ENCODE measurements at regions not wholly inside any gene's neighbourhood (a gene's known extent, or its start where the extent isn't known, plus 50 kb on each side); places are given as distances from the start of the nearest gene placed in this dataset.
"Not testable (repeated sequence)": the region's sequence is repeated elsewhere in the genome, so short reads cannot be mapped to it uniquely, and the experiment has no call there.

DNA sequence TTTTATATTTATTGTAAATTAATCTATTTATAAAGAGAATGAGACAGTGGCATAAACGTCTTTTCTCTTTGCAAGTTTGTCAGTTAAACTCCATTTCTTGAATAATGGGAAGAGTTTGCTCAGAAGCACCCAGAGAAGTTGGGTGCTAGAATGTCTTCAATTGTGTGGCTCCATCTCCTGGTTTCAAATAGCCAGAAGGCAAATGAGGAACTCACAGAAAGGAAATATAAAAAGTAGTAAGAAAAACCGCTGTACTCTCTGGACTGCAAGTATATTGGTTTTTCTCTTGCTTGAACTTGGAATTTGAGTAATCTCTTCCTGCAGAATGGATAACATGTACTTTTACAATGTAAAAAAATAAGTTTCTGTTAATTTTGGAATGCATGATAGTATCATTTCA, 217.5 kb downstream of the DPY19L2 start:
- Histone ChIP-seq H3K9me3 (no peaks in the 10 kb centered on the region), H3K36me3 (replicated peaks in 1 of 2; ENCODE audit: insufficient read depth in 1 of 2, low read depth in 2 of 2) (no peaks in the 10 kb centered on the region), H3K27ac (no peak overlapping the region), H3K4me1 (no peaks in the 10 kb centered on the region), H3K4me3 (no peak overlapping the region), H3K27me3 (no peaks in the 10 kb centered on the region)
- ATAC-seq, result no peak
- WGBS, 2 donors, result 52 to 68% methylated on average over 2 of the region's 2 CpGs
- intact Hi-C loops (cut with DNase I), result no loop called here
- no peak for DNase-seq
- TF ChIP-seq, protein P1, sequence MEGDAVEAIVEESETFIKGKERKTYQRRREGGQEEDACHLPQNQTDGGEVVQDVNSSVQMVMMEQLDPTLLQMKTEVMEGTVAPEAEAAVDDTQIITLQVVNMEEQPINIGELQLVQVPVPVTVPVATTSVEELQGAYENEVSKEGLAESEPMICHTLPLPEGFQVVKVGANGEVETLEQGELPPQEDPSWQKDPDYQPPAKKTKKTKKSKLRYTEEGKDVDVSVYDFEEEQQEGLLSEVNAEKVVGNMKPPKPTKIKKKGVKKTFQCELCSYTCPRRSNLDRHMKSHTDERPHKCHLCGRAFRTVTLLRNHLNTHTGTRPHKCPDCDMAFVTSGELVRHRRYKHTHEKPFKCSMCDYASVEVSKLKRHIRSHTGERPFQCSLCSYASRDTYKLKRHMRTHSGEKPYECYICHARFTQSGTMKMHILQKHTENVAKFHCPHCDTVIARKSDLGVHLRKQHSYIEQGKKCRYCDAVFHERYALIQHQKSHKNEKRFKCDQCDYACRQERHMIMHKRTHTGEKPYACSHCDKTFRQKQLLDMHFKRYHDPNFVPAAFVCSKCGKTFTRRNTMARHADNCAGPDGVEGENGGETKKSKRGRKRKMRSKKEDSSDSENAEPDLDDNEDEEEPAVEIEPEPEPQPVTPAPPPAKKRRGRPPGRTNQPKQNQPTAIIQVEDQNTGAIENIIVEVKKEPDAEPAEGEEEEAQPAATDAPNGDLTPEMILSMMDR (IDR thresholded peaks at IDR 0.05), result no peak
- no peak for TF ChIP-seq POLR2A (IDR thresholded peaks at IDR 0.05)

DNA sequence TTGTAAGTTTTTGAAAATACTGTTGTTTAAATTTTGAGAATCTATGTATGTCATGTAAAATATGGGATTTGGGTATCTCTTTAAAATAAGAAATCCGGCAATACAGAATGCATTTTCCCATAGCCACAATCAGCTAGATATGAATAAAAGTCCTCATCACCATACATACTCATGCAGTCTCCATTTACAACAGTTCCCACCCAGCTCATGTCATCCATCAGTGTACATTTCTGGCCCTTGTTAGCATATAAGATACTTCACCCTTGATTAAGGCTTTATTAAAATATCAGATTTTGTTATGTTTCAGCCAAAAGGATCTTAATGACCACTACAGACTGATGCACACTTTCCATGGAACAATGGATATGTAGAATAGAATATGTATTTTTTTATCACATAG, 218.0 kb downstream of the DPY19L2 start:
- no peak overlapping the region for H3K27ac ChIP-seq
- H3K9me3 ChIP-seq, result no peaks in the 10 kb centered on the region
- intact Hi-C loops (cut with DNase I), result no loop called here
- H3K4me1 ChIP-seq, result no peaks in the 10 kb centered on the region
- ATAC-seq (no peak), DNase-seq (no peak)
- no peaks in the 10 kb centered on the region for H3K27me3 ChIP-seq
- no peak overlapping the region for H3K4me3 ChIP-seq
- TF ChIP-seq, protein P1 (IDR thresholded peaks at IDR 0.05), result no peak
- no peak for TF ChIP-seq POLR2A (IDR thresholded peaks at IDR 0.05)
- H3K36me3 ChIP-seq (replicated peaks in 1 of 2; ENCODE audit: insufficient read depth in 1 of 2, low read depth in 2 of 2), result no peaks in the 10 kb centered on the region
- WGBS, 2 donors, result 67 to 69% methylated on average over 1 of the region's 1 CpG

DNA sequence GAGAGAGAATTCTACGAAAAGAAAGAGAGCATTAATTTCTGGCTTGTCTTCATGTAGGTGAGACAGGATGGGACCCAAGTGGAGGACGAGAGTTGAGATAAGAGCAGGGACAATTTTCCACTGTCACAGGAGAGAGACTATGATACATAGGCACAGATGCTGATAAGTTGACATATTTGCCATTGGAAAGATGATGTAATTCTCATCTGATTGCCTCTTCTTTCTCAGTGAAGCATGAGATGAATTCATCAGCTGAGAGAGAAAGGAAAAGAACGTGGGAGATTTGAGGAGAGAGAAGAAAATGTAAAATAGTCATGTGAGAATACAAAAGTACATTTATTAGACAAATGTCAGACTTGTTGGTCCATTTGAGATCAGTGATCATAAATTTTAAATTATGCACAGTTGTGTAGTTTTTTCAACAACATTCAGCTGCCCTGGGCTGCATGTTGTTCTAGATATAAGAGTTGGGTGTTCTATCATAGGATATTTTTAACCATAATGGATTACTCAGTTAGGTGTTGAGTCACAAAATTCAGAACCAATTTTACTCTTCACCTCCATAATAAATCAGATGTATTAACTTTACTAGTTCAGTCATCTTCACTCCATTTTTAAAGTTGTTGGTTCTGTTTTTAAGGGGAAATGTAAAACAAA, 222.9 kb downstream of the DPY19L2 start:
- no peak for TF ChIP-seq POLR2A (IDR thresholded peaks at IDR 0.05)
- TF ChIP-seq, protein P1 (IDR thresholded peaks at IDR 0.05), result no peak
- H3K9me3 ChIP-seq, result no peaks in the 10 kb centered on the region
- H3K4me1 ChIP-seq, result no peaks in the 10 kb centered on the region
- no peak overlapping the region for H3K4me3 ChIP-seq
- H3K36me3 ChIP-seq (replicated peaks in 1 of 2; ENCODE audit: insufficient read depth in 1 of 2, low read depth in 2 of 2), result no peaks in the 10 kb centered on the region
- 45% methylated on average over 3 of the region's 3 CpGs for WGBS, 2 donors
- intact Hi-C loops (cut with DNase I), result no loop called here
- no peak for ATAC-seq
- DNase-seq, result no peak
- no peaks in the 10 kb centered on the region for H3K27me3 ChIP-seq
- H3K27ac ChIP-seq, result no peak overlapping the region

DNA sequence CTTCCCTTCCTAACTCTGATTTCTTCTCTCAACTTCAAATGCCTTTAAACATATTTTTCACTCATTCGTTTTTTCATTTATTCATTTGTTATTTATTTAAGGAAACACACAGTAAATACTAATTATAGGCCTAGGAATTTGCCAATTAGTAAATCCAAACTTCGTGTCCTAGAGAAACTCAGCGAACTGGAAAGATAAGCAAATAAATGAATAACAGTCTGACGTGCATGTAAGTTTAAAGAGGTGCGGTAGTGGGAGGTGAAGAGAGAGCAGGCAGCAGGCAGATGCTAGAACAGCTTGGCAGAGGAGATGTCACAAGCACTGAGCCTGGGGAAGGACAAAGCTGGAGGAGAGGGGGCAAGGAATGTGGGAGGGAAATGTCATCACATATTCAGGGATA, 228.2 kb downstream of the DPY19L2 start:
- intact Hi-C loops (cut with DNase I), result no loop called here
- DNase-seq (no peak), ATAC-seq (no peak)
- Histone ChIP-seq H3K4me3 (no peak overlapping the region), H3K27me3 (no peaks in the 10 kb centered on the region), H3K27ac (no peak overlapping the region), H3K4me1 (no peaks in the 10 kb centered on the region), H3K36me3 (replicated peaks in 1 of 2; ENCODE audit: insufficient read depth in 1 of 2, low read depth in 2 of 2) (no peaks in the 10 kb centered on the region), H3K9me3 (no peaks in the 10 kb centered on the region)
- WGBS, 2 donors, result 12 to 13% methylated on average over 5 of the region's 5 CpGs
- no peak for TF ChIP-seq POLR2A (IDR thresholded peaks at IDR 0.05)
- TF ChIP-seq, protein P1 (IDR thresholded peaks at IDR 0.05), result no peak

DNA sequence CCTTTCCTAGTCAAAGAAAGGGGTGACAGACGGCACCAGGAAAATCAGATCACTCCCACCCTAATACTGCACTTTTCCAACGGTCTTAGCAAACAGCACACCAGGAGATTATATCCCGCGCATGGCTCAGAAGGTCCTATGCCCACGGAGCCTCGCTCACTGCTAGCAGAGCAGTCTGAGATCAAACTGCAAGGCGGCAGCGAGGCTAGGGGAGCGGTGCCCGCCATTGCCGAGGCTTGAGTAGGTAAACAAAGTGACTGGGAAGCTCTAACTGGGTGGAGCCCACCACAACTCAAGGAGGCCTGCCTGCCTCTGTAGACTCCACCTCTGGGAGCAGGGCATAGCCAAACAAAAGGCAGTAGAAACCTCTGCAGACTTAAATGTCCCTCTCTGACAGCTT, 233.9 kb downstream of the DPY19L2 start:
- 90 to 91% methylated on average over 11 of the region's 11 CpGs for WGBS, 2 donors
- H3K36me3 ChIP-seq (replicated peaks in 1 of 2; ENCODE audit: insufficient read depth in 1 of 2, low read depth in 2 of 2); H3K27ac ChIP-seq; intact Hi-C loops (cut with DNase I); H3K4me3 ChIP-seq; H3K4me1 ChIP-seq; DNase-seq; H3K9me3 ChIP-seq; ATAC-seq; H3K27me3 ChIP-seq: not testable (repeated sequence)

DNA sequence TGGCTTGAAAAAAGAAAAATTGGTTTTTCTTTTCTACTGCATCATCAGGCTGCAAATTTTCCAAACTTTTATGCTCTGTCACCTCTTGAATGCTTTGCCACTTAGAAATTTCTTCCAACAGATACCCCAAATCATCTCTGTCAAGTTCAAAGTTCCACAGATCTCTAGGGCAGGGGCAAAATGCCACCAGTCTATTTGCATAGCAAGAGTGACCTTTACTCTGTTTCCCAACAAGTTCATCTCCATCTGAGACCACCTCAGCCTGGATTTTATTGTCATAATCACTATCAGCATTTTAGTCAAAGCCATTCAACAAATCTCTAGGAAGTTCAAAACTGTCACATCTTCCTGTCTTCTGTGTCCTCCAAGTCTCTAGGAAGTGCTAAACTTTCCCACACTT, 240.3 kb downstream of the DPY19L2 start:
- H3K9me3 ChIP-seq; H3K4me1 ChIP-seq; H3K4me3 ChIP-seq; H3K27me3 ChIP-seq; H3K27ac ChIP-seq; H3K36me3 ChIP-seq (replicated peaks in 1 of 2; ENCODE audit: insufficient read depth in 1 of 2, low read depth in 2 of 2); ATAC-seq; DNase-seq; intact Hi-C loops (cut with DNase I): not testable (repeated sequence)

DNA sequence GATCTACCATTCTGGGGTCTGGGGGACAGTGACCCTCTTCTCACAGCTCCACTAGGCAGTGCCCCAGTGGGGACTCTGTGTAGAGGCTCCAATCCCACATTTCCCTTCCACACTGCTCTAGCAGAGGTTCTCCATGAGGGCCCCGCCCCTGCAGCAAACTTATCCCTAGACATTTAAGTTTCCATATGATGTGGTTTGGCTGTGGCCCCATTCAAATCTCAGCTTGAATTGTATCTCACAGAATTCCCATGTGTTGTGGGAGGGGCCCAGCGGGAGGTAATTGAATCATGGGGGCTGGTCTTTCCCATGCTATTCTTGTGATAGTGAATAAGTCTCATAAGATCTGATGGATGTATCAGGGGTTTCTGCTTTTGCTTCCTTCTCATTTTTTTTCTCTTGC, 241.3 kb downstream of the DPY19L2 start:
- H3K36me3 ChIP-seq (replicated peaks in 1 of 2; ENCODE audit: insufficient read depth in 1 of 2, low read depth in 2 of 2); H3K4me1 ChIP-seq; H3K27ac ChIP-seq; intact Hi-C loops (cut with DNase I); H3K27me3 ChIP-seq; H3K9me3 ChIP-seq; ATAC-seq; H3K4me3 ChIP-seq; DNase-seq: not testable (repeated sequence)
- 80 to 82% methylated on average over 2 of the region's 2 CpGs for WGBS, 2 donors
